ENCODE measurements at regions not wholly inside any gene's neighbourhood (a gene's known extent, or its start where the extent isn't known, plus 50 kb on each side); places are given as distances from the start of the nearest gene placed in this dataset.

GRCh38 chr6:51261691-51262090, 443.0 kb downstream of the TFAP2B start:
- no peak for DNase-seq
- in situ Hi-C loops (cut with HindIII; ENCODE audit: low pct_ligation_motif_present, low pct_unique_long_range_greater_than_20kb, low sequenced_read_pairs) = no loop called here

- DNase-seq = no peak
- in situ Hi-C loops (cut with HindIII; ENCODE audit: low pct_ligation_motif_present, low pct_unique_long_range_greater_than_20kb, low sequenced_read_pairs) = no loop called here
These were observed 446.8 kb downstream of the TFAP2B start for GRCh38 chr6:51265426-51265825.

DNA sequence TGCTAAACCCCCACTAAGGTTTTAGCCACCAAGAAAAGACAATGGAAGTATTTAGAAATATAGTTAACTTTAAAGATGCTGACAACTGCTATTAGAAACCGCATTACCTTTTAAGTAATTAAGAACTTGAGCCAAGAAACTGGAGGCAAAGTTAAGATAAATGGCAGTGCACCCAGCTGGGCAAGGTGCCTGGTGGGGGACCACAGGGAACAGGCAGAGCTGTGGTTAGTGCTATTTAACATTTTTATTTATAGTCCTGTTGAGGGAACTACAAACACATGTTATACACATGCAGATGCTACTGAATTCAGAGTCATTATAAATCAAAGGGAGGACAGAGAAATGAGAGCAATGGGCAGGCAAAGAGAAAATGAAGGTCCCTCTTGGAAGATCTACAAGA, 447.9 kb downstream of the TFAP2B start:
- in situ Hi-C loops (cut with HindIII; ENCODE audit: low pct_ligation_motif_present, low pct_unique_long_range_greater_than_20kb, low sequenced_read_pairs) = no loop called here

DNA sequence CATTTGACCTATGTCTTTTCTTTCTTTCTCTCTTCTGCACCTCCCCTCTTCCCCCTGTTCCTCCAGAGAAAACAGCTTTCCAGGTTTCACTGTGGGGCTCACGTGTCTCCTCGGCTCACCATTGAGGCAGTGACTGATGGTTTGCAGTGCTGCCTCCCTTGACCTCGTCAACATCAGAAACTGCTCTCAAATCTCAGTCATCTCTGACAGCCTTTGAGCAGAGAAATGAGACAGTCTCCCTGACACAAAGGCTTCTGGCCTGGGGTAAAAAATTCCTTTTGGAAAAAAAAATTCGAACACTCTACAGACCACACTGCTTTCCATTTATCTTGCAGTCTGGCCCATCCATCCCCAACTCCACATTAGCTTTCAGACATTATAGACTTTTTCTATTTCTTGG, 450.0 kb downstream of the TFAP2B start:
- in situ Hi-C loops (cut with HindIII; ENCODE audit: low pct_ligation_motif_present, low pct_unique_long_range_greater_than_20kb, low sequenced_read_pairs) = no loop called here

More for the DNA sequence above, 447.9 kb downstream of the TFAP2B start:
- no peak for DNase-seq

DNA sequence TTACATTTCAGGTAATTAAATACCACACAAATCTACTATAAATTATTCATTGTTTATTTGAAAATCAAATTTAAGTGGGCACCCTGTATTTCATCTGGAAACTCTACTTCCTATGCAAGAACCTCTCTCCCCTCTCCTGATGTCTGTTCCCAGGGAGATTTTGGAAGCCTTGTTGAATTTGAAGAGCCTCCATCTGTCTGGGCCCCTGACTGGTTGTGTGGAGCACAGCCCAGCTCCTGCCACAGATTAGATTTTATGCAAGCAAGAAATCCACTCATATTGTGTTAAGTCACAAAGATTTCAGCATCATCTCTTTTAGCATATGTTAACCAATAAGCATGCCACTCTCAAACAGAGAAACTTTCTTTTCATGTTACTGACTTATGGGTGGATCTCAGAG, 451.2 kb downstream of the TFAP2B start:
- no peak for DNase-seq
- in situ Hi-C loops (cut with HindIII; ENCODE audit: low pct_ligation_motif_present, low pct_unique_long_range_greater_than_20kb, low sequenced_read_pairs) = no loop called here

More for the DNA sequence above, 450.0 kb downstream of the TFAP2B start:
- DNase-seq = no peak

DNA sequence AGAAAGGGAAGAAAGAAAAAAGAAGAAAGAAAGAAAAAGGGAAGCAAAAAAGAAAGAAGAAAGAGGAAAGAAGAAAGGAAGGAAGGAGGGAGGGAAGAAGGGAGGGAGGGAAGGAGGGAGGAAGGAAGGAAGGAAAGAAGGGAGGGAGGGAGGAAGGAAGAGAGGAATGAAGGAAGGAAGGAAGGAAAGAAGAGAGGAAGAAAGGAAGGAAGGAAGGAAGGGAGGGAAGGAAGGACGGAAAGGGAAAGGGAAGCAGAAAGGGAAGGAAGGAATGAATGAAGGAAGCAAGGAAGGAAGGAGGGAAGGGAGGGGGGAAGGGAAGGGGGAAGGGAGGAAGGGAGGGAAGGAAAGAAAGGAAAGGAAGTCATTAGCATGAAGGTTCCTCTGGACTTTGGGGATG, 452.9 kb downstream of the TFAP2B start:
- no peak for DNase-seq
- in situ Hi-C loops (cut with HindIII; ENCODE audit: low pct_ligation_motif_present, low pct_unique_long_range_greater_than_20kb, low sequenced_read_pairs) = no loop called here

GRCh38 chr6:51273228-51273961, 454.7 kb downstream of the TFAP2B start:
- no peak for DNase-seq
- in situ Hi-C loops (cut with HindIII; ENCODE audit: low pct_ligation_motif_present, low pct_unique_long_range_greater_than_20kb, low sequenced_read_pairs) = no loop called here

DNA sequence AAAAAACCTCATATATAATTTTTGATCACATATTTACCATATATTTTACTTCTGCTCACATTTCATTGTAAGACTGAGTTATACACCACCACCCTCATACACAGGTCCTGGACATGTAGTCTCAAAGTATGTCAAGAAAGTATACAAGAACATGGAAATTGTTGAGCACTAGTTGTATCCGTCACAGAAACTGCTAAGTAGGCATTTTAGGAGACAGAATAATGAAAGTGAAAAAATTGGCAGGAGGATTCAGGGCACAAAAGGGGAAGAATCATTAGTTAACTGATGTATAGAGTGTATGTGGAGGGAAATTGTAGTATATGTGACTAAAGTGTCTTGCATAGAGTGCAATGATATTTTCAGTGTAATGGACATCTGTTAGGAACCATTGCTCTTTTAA, 458.8 kb downstream of the TFAP2B start:
- no peak for DNase-seq
- in situ Hi-C loops (cut with HindIII; ENCODE audit: low pct_ligation_motif_present, low pct_unique_long_range_greater_than_20kb, low sequenced_read_pairs) = no loop called here

- in situ Hi-C loops (cut with HindIII; ENCODE audit: low pct_ligation_motif_present, low pct_unique_long_range_greater_than_20kb, low sequenced_read_pairs) = no loop called here
These were observed 463.4 kb downstream of the TFAP2B start for GRCh38 chr6:51282026-51282425.

DNA sequence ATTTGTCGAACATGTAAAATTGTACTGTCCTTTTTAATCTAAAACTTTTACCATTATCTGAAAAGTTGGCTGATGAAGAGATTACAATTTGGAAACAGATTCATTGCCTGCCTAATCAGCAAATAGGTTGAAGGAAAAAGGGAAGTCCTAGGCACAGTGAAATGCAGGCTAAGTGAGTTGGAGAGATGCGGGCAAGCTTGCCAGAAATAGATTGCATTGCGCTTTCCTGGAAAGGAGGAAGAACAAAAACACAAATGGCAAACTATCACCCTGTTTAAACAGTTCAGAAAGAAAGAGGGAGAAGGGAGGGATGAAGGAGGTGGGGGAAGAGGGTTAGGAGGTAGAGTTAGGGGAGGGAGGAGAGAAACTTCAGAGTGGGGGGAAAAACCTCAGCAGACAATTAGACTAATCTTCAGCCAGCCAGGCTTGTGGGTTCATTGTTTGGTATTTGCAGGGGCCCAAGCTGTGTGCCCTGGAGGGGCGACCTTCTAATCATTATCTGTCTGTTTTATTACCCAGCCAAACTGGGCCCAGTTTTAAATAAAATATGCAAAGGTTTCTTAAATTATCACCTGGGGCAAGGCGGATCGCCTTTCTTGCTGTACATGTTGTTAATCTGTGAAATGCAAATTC, 465.2 kb downstream of the TFAP2B start:
- in situ Hi-C loops (cut with HindIII; ENCODE audit: low pct_ligation_motif_present, low pct_unique_long_range_greater_than_20kb, low sequenced_read_pairs) = no loop called here
- DNase-seq = no peak

More at GRCh38 chr6:51282026-51282425, 463.4 kb downstream of the TFAP2B start:
- no peak for DNase-seq

DNA sequence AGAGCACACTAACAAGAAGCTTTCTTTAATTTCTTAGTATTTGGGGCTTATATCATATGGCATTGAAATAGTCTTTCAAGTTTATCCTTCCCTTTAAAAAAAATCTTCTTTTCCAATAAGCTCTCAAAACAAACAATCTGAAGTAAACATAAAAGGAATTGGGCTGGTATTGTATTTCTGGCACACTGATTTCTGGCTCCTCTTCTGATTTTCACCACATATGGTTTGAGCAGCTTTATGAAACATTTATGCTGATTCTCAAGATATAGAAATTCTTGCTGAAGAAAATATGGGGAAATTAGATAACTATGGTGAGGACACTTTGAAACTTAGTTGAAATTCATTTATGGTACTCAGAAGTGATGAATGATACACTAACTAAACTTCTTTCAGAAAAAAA, 467.2 kb downstream of the TFAP2B start:
- no peak for DNase-seq
- in situ Hi-C loops (cut with HindIII; ENCODE audit: low pct_ligation_motif_present, low pct_unique_long_range_greater_than_20kb, low sequenced_read_pairs) = no loop called here

- in situ Hi-C loops (cut with HindIII; ENCODE audit: low pct_ligation_motif_present, low pct_unique_long_range_greater_than_20kb, low sequenced_read_pairs) = no loop called here
- no peak for DNase-seq
These were observed 470.4 kb downstream of the TFAP2B start for GRCh38 chr6:51289041-51289440.

DNA sequence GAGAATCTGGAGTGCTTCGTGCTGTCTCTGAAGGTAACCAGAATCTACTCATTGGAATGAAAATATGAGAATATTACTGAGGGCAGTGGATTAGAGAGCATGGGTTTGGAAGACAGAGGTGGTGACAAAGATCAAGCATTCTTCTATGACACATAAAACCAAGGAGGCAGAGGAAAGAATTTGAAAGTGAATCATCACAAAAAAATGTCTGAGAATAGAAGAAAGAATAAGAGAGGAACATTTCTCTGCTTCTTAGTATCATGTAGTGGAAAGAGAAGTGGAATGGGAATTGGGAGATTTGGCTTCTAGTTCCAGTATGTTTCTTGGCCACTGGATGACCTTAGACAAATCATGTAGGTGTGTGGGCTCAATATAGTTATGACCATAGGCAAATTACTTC, 474.0 kb downstream of the TFAP2B start:
- in situ Hi-C loops (cut with HindIII; ENCODE audit: low pct_ligation_motif_present, low pct_unique_long_range_greater_than_20kb, low sequenced_read_pairs) = no loop called here
- peak; percentile 58 for DNase-seq

DNA sequence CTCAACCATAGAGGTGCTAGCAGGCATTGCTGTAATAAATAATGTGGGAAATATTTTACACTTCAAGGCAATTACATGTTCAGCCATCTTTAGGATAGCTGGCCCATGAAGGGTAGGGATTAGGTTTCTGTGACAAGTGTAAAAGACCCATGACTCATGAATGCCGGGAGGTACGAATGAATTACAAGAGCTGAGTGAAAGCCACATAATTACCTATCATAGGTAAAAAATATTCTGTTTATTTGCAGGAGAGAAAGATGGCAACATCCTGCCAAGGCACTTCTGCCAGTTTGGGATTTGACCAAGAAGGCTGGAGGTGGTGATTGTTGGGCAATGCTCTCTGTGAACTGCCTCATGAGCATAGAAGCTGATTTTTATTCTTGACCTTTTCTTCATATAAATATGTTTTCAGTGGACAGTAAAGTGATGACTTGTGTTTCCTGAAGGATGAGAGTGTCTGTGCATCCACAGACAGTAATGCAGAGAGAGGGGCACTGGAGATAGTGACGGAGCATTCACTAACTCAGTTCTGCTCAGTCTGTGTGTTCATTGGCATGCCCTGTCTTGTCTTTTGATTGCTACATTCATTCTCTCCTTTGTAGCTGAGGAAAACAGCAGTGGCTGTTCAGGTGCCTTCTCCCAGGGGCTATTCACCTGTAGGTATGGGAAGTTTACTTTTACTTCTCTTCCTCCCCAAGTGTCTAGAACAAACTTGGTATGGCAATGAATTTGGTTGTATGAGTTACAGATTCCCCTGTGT, 481.1 kb downstream of the TFAP2B start:
- in situ Hi-C loops (cut with HindIII; ENCODE audit: low pct_ligation_motif_present, low pct_unique_long_range_greater_than_20kb, low sequenced_read_pairs) = no loop called here
- DNase-seq = no peak

DNA sequence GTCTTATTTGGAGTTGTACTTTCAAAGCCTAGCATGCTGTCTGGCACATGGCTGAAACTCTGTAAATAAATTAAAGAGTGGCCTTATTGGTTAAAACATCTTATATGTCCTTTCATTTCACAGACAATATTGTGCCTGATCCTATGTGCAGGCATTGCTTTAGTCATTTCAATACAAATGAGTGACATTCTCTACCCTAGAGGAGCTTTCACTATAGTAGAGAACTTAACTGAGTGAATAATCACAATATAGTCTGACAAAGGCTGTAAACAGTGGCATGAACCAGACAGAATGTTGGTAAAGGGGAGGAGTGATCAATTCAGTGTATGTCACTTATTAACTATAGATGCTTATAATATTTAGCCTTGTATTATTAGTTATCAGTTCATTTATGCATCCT, 481.8 kb downstream of the TFAP2B start:
- DNase-seq = no peak
- in situ Hi-C loops (cut with HindIII; ENCODE audit: low pct_ligation_motif_present, low pct_unique_long_range_greater_than_20kb, low sequenced_read_pairs) = no loop called here

DNA sequence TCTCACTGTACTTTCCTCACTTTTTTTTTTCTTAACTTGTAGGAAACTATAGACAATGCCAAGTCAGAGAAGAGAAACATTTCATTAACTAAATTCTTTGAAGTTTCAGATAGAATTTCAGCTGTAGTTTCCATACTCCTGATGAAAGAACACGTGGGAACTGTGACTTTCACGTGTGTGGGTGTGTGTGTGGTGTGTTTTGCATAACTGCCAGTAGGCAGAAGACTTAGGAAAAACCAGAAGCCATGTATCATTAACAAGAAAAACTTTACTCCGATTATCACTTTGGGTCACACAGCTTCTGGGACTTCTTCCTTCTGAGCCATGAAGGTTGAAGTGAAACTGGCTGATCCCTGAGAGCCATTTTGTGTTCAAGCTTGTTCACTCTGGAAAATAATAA, 483.3 kb downstream of the TFAP2B start:
- in situ Hi-C loops (cut with HindIII; ENCODE audit: low pct_ligation_motif_present, low pct_unique_long_range_greater_than_20kb, low sequenced_read_pairs) = no loop called here
- DNase-seq = no peak

DNA sequence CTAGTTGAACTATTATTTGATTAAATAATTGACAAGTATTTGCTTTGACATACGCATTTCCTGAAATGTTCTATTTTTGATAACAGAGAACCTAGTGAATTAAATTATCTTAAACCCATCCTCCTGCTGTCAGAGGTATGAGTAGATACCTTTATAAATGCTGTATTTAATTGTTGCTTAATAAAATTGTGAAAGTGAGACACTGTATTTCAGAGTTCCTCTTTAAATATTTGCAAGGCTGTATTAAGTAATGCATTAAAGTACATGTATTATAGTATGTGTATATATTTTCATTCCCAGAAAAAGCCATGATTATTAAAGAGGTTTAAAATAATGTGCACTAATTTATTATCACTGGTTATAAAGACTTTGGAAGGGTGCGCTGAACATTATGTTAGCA, 483.8 kb downstream of the TFAP2B start:
- DNase-seq = no peak
- in situ Hi-C loops (cut with HindIII; ENCODE audit: low pct_ligation_motif_present, low pct_unique_long_range_greater_than_20kb, low sequenced_read_pairs) = no loop called here

DNA sequence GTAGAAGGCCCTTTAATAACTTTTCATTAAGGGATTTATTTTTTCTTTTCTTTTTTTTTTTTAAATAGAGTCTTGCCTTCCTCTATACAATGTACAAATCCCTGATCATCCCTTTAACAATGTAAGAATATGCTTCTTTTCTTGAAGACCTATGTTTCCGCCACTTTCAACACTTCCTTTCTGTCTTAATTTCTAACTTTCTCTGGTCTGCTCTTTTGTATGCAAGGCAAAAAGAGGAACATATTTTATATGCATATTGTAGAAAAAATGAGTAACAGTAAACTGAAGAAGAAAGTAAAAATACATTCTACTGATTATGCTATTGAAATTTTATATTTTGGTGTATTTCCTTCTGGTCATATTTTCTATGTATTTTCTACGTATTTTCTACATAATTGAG, 484.7 kb downstream of the TFAP2B start:
- in situ Hi-C loops (cut with HindIII; ENCODE audit: low pct_ligation_motif_present, low pct_unique_long_range_greater_than_20kb, low sequenced_read_pairs) = no loop called here
- DNase-seq = no peak

GRCh38 chr6:51314965-51315364, 496.3 kb downstream of the TFAP2B start:
- no peak for DNase-seq
- in situ Hi-C loops (cut with HindIII; ENCODE audit: low pct_ligation_motif_present, low pct_unique_long_range_greater_than_20kb, low sequenced_read_pairs) = no loop called here

DNA sequence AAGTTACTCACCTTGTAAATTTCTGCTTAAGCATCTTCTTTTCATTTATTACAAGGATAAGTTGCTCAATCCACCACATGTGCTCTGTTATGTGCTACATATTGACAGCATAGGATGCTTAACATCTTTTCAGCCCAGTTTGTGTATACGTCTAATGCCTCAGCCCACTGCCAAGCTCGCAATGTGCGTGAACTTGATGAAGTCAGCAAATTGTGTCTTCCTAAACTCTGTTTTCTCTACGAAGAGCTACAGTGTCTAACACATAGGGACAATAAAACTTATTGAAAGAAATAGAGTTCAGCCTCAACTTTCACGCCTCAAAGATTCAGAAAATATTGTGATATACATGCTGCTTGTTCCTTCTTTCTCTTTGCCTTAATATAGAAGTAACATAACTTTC, 500.0 kb downstream of the TFAP2B start:
- in situ Hi-C loops (cut with HindIII; ENCODE audit: low pct_ligation_motif_present, low pct_unique_long_range_greater_than_20kb, low sequenced_read_pairs) = no loop called here
- no peak for DNase-seq

All from ACHN (cell line).